HCT116 (cell line): ENCODE measurements at regions not wholly inside any gene's neighbourhood (a gene's known extent, or its start where the extent isn't known, plus 50 kb on each side); places are given as distances from the start of the nearest gene placed in this dataset.
"Not testable (repeated sequence)": the region's sequence is repeated elsewhere in the genome, so short reads cannot be mapped to it uniquely, and the experiment has no call there.

ENCODE experiments used
- ATAC-seq: fragments of 200-7000 bp; cut with Tn5 transposase; 2 replicates; pipeline ENCODE4 v1.9.1; 2020; ENCODE audit warnings: mild to moderate bottlenecking, moderate library complexity
- BruUV-seq: library from RNA; stranded (reverse); fragments of 400-500 nt; replicated peaks from 2 replicates; lab custom pipeline; 2021; lab: Mats Ljungman, UMichigan
- CTCF ChIA-PET: fragments of 300-600 bp; sonication (Branson Sonifier 250); formaldehyde crosslinking; loops from one replicate; lab custom pipeline; 2021; ENCODE audit warnings: antibody characterized with exemption; lab: Charles Lee
- POLR2A ChIA-PET: fragments of 300-600, 350-600 bp; sonication (Branson Sonifier 250); formaldehyde crosslinking; loops from one replicate; lab custom pipeline; 2021; ENCODE audit warnings: antibody characterized with exemption; lab: Charles Lee
- RAD21 ChIA-PET, 2 experiments: fragments of 300-600 bp; sonication (Branson Sonifier 250); formaldehyde crosslinking; loops; one replicate each; lab custom pipeline; 2023; ENCODE audit warnings: low total read pairs in 2 of 2; ENCODE audit not compliant: uncharacterized antibody in 2 of 2, unreplicated experiment in 2 of 2, low non-redundant PET in 1 of 2; lab: Charles Lee
- DNase-seq: peaks from one replicate; pipeline ENCODE4 v3.0.0-alpha.2; 2010; ENCODE audit warnings: low read depth, low spot score
- H2AFZ ChIP-seq: fragments of 200-600 bp; shearing (Covaris generic), sonication (generic); 2 replicates; pipeline ENCODE4 v1.6.1; 2017; ENCODE audit warnings: low read depth, mixed run types, mixed read lengths, antibody characterized with exemption, low read length; ENCODE audit not compliant: poor library complexity, severe bottlenecking
- H3K27ac ChIP-seq: 2 replicates; pipeline ENCODE4 v1.5.1; 2012; ENCODE audit warnings: low read depth, low read length
- H3K27me3 ChIP-seq: fragments of 200-600 bp; sonication (generic); 2 replicates; pipeline ENCODE4 v1.6.1; 2016; ENCODE audit warnings: mixed run types, low read length, mixed read lengths; ENCODE audit not compliant: insufficient read depth
- H3K36me3 ChIP-seq, 2 experiments: fragments of 200-500 bp in 1 of 2; fragments of 200-600 bp in 1 of 2; sonication (Bioruptor generic) in 1 of 2; sonication (generic) in 1 of 2; 2 replicates each; pipeline versions ENCODE4 v1.5.1 to v1.6.1; 2014 to 2016; ENCODE audit warnings: low read length in 2 of 2, inconsistent platforms in 1 of 2, mixed read lengths in 1 of 2, mixed run types in 1 of 2; ENCODE audit not compliant: insufficient read depth in 2 of 2, control insufficient read depth in 1 of 2
- H3K4me1 ChIP-seq, 2 experiments: fragments of 200-600 bp in 1 of 2; sonication (generic) in 1 of 2; 2 replicates each; pipeline versions ENCODE4 v1.5.1 to v1.6.1; 2012 to 2017; ENCODE audit warnings: low read length in 2 of 2, inconsistent platforms in 1 of 2, mild to moderate bottlenecking in 1 of 2, mixed read lengths in 1 of 2, mixed run types in 1 of 2, moderate library complexity in 1 of 2; ENCODE audit not compliant: insufficient read depth in 2 of 2, control insufficient read depth in 1 of 2
- H3K4me2 ChIP-seq: fragments of 200-600 bp; sonication (generic); 2 replicates; pipeline ENCODE4 v1.6.1; 2017; ENCODE audit warnings: mixed run types, low read length, mixed read lengths
- H3K4me3 ChIP-seq, 2 experiments: fragments of 200-600 bp in 1 of 2; sonication (generic) in 1 of 2; replicated peaks in 1 of 2; 2 replicates each; pipeline ENCODE4 v1.5.1; 2011 to 2016; ENCODE audit warnings: low read length in 2 of 2, control low read depth in 1 of 2, low read depth in 1 of 2, mild to moderate bottlenecking in 1 of 2, mixed read lengths in 1 of 2, mixed run types in 1 of 2
- H3K79me2 ChIP-seq: fragments of 200-600 bp; sonication (generic); 2 replicates; pipeline ENCODE4 v1.6.1; 2017; ENCODE audit warnings: mild to moderate bottlenecking, mixed run types, low read length, moderate library complexity, mixed read lengths; ENCODE audit not compliant: insufficient read depth
- H3K9ac ChIP-seq: fragments of 200-600 bp; sonication (generic); 2 replicates; pipeline ENCODE4 v1.6.1; 2016; ENCODE audit warnings: low read length, mixed read lengths
- H3K9me2 ChIP-seq: fragments of 200-600 bp; sonication (generic), shearing (Covaris generic); 2 replicates; pipeline ENCODE4 v1.6.1; 2017; ENCODE audit warnings: mixed run types, mild to moderate bottlenecking, moderate library complexity; ENCODE audit not compliant: insufficient read depth
- H3K9me3 ChIP-seq, 2 experiments: fragments of 200-500 bp in 1 of 2; fragments of 200-600 bp in 1 of 2; sonication (Bioruptor generic) in 1 of 2; sonication (generic) in 1 of 2; 2 replicates each; pipeline ENCODE4 v1.6.1; 2014 to 2017; ENCODE audit warnings: low read length in 2 of 2, mixed read lengths in 2 of 2, inconsistent platforms in 1 of 2, low read depth in 1 of 2, mild to moderate bottlenecking in 1 of 2, mixed run types in 1 of 2, moderate library complexity in 1 of 2; ENCODE audit not compliant: control insufficient read depth in 1 of 2, insufficient read depth in 1 of 2
- H4K20me1 ChIP-seq: fragments of 200-600 bp; sonication (generic), shearing (Covaris generic); 2 replicates; pipeline ENCODE4 v1.6.1; 2017; ENCODE audit warnings: mixed run types, mild to moderate bottlenecking, moderate library complexity; ENCODE audit not compliant: insufficient read depth
- CEBPB ChIP-seq: IDR thresholded peaks from 2 replicates; pipeline ENCODE4 v1.6.1; 2012; ENCODE audit warnings: low read depth
- FOSL1 ChIP-seq: IDR thresholded peaks from 2 replicates; pipeline ENCODE4 v1.6.1; 2012; ENCODE audit warnings: low read depth
- JUND ChIP-seq: IDR thresholded peaks from 2 replicates; pipeline ENCODE4 v1.6.1; 2012
- SIN3A ChIP-seq: IDR thresholded peaks from 2 replicates; pipeline ENCODE4 v1.6.1; 2012; ENCODE audit warnings: low read depth
- TCF7L2 ChIP-seq: IDR thresholded peaks from 2 replicates; pipeline ENCODE4 v1.7.0; 2011; ENCODE audit warnings: borderline replicate concordance, inconsistent platforms; ENCODE audit not compliant: insufficient read depth, insufficient read length; ENCODE audit errors: extremely low read depth
- ZFX ChIP-seq: fragments of 450-650 bp; IDR thresholded peaks from 2 replicates; pipeline ENCODE4 v1.6.1; 2017
- intact Hi-C: fragments of 100-400 bp; cut with micrococcal nuclease; formaldehyde crosslinking; loops from 2 replicates; pipeline ENCODE4 v1.10.0; 2022
- TF ChIP-seq, protein P1 (sequence below): IDR thresholded peaks from 2 replicates; pipeline ENCODE4 v1.6.1; 2012
- TF ChIP-seq, protein P2 (sequence below): IDR thresholded peaks from 2 replicates; pipeline ENCODE4 v1.6.1; 2012; ENCODE audit warnings: low read depth

DNA sequence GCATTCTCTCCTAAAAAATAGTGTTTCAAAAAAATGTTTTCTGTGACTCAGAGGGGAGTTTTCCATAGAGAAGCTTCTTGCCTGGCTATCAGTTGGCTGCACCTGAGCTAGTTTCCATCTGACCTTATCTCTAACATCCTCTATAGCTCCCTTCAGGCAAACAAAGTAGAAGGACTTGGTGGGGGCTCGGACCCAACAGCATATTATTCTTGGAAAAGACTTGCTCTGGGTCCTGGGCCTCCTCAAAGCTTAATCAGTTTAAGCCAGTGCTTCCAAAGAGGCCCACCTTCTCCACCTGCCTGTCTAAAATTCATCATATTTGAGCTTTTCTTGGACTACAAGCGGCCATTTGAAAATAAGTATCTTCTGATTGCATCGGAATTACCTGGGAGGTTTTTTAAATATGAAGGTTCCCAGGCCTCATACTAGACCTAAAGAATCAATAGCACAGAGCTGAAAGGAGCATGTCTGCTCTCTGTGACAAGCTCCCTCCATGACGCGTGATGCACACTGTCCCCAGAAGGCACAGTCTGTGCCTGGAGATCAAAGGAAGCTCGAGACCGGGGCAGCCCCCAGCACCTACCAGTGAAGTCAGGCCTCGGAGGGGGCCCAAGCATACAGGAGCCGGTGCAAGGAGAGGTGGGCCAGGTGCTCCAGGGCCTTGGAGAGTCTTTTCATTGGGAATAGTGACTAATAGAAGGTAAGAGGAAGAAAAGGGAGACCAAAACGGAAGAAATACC is 80.6 kb upstream of the HIVEP1 start:
- BruUV-seq, result no TSS peak
- DNase-seq (no peak), ATAC-seq (no peak)
- H3K9me2 ChIP-seq, result no peaks in the 10 kb centered on the region
- H3K9ac ChIP-seq, result no peak overlapping the region
- no peaks in the 10 kb centered on the region for H3K9me3 ChIP-seq
- H4K20me1 ChIP-seq, result no peaks in the 10 kb centered on the region
- ChIA-PET POLR2A (no interaction called here), RAD21 (no interaction called here), CTCF (no interaction called here)
- no peak overlapping the region for H2AFZ ChIP-seq
- no peaks in the 10 kb centered on the region for H3K79me2 ChIP-seq
- H3K36me3 ChIP-seq, result no peaks in the 10 kb centered on the region
- H3K27me3 ChIP-seq, result no peaks in the 10 kb centered on the region
- intact Hi-C loops, result no loop called here
- TF ChIP-seq, protein P1, sequence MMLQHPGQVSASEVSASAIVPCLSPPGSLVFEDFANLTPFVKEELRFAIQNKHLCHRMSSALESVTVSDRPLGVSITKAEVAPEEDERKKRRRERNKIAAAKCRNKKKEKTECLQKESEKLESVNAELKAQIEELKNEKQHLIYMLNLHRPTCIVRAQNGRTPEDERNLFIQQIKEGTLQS, result no peak
- TF ChIP-seq CEBPB (no peak), FOSL1 (no peak), SIN3A (no peak), TCF7L2 (no peak), ZFX (no peak), JUND (no peak)
- TF ChIP-seq, protein P2, sequence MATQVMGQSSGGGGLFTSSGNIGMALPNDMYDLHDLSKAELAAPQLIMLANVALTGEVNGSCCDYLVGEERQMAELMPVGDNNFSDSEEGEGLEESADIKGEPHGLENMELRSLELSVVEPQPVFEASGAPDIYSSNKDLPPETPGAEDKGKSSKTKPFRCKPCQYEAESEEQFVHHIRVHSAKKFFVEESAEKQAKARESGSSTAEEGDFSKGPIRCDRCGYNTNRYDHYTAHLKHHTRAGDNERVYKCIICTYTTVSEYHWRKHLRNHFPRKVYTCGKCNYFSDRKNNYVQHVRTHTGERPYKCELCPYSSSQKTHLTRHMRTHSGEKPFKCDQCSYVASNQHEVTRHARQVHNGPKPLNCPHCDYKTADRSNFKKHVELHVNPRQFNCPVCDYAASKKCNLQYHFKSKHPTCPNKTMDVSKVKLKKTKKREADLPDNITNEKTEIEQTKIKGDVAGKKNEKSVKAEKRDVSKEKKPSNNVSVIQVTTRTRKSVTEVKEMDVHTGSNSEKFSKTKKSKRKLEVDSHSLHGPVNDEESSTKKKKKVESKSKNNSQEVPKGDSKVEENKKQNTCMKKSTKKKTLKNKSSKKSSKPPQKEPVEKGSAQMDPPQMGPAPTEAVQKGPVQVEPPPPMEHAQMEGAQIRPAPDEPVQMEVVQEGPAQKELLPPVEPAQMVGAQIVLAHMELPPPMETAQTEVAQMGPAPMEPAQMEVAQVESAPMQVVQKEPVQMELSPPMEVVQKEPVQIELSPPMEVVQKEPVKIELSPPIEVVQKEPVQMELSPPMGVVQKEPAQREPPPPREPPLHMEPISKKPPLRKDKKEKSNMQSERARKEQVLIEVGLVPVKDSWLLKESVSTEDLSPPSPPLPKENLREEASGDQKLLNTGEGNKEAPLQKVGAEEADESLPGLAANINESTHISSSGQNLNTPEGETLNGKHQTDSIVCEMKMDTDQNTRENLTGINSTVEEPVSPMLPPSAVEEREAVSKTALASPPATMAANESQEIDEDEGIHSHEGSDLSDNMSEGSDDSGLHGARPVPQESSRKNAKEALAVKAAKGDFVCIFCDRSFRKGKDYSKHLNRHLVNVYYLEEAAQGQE, result no peak
- H3K27ac ChIP-seq, result no peak overlapping the region
- no peaks in the 10 kb centered on the region for H3K4me1 ChIP-seq
- no peak overlapping the region for H3K4me2 ChIP-seq
- H3K4me3 ChIP-seq, result no peak overlapping the region

DNA sequence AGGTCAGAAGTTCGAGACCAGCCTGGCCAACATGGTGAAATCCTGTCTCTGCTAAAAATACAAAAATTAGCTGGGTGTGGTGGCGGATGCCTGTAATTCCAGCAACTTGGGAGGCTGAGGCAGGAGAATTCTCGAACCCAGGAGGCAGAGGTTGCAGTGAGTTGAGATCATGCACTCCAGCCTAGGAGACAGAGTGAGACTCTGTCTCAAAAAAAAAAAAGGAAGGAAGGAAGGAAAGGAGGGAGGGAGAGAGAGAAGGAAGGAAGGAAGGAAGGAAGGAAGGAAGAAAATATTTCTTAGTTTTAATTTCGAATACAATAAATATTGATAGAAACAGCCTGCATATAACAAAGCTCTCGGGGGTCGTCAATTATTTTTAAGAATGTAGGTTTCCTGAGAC is 81.3 kb upstream of the HIVEP1 start:
- BruUV-seq, RAD21 ChIA-PET: not testable (repeated sequence)

More for the DNA sequence above, 81.3 kb upstream of the HIVEP1 start:
- H2AFZ ChIP-seq, ATAC-seq, H3K9ac ChIP-seq, POLR2A ChIA-PET, H3K9me2 ChIP-seq, DNase-seq, H3K4me3 ChIP-seq, H4K20me1 ChIP-seq, H3K4me2 ChIP-seq, intact Hi-C loops, H3K36me3 ChIP-seq, H3K27ac ChIP-seq, H3K9me3 ChIP-seq, H3K79me2 ChIP-seq, H3K27me3 ChIP-seq, H3K4me1 ChIP-seq, CTCF ChIA-PET: not testable (repeated sequence)
